22Rv1 (cell line): ENCODE measurements at regions not wholly inside any gene's neighbourhood (a gene's known extent, or its start where the extent isn't known, plus 50 kb on each side); places are given as distances from the start of the nearest gene placed in this dataset.

Experiments
- CTCF ChIP-seq: fragments of 450-650 bp; IDR thresholded peaks from 2 replicates; pipeline ENCODE4 v1.5.1; 2017; ENCODE audit warnings: mild to moderate bottlenecking
- ZFX ChIP-seq: fragments of 450-650 bp; IDR thresholded peaks from 2 replicates; pipeline ENCODE4 v1.6.1; 2017; ENCODE audit warnings: antibody characterized with exemption, borderline replicate concordance

- TF ChIP-seq CTCF (no peak), ZFX (no peak)
These were observed 220.4 kb upstream of the RIMS1 start for GRCh38 chr6:71665931-71666330.
